ENCODE measurements at regions not wholly inside any gene's neighbourhood (a gene's known extent, or its start where the extent isn't known, plus 50 kb on each side); places are given as distances from the start of the nearest gene placed in this dataset.
"Not testable (repeated sequence)": the region's sequence is repeated elsewhere in the genome, so short reads cannot be mapped to it uniquely, and the experiment has no call there.

DNA sequence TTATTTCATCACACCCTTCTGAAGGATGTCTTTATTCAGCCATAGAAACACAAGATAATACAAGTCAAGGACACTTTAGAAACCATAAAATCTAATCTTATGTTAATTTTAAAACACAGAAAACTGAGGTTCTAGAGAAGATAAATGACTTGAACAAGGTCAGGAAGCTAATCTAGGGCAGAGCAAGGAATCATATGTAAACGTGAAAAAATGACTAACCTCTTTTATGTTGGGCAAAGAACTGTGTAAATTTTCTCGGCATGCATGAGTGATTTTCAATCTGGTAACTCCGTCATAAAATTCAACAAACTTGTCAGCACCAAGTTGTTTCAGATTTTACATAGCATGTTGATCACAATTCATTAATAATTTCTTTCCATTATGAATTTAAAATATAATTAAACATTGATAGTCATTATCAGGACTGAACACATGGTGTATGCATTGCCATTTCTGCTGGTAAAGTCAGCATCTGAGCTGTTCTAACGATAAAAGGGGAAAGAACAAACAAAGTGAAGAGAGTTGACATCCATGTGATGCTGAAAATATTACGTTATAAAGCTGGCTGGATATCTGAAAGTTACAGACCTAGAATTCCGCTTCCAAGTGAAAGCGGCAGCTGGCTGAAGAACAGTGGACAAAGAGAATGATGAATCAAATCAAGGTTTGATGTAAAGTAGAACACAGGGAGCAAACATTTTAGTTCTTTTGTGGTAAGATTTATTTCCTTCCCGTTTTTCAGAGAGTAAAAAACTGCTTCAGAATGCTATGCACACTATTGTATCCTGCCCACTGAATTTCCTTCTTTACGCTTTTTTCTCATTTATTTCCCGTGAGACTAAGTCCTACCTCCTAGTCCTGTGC, 1037.4 kb upstream of the TMPRSS15 start:
- no peak for DNase-seq

DNA sequence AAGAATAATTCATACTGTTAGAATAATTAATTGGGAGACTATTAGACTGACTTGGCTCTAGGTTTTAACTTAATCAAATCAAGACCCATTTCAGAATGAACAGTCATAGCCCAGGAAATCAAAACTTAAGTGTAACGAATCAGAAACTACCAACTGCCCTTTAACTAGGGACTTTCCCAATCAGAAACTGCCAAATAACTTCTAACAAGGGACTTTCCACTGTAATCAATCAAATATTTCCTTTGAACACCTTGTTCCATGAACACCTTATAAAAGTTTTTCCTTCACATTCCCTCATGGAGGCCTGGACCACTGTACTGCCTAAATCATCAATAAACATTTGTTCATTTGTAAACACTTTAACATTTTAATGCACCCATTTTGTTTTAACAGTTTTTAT, 1054.7 kb upstream of the TMPRSS15 start:
- DNase-seq = no peak

GRCh38 chr21:19461481-19462205, 1058.1 kb upstream of the TMPRSS15 start:
- no peak for DNase-seq

GRCh38 chr21:19463966-19464365, 1060.4 kb upstream of the TMPRSS15 start:
- no peak for DNase-seq

GRCh38 chr21:19468991-19469715, 1065.6 kb upstream of the TMPRSS15 start:
- DNase-seq = no peak

- no peak for DNase-seq
These were observed 1071.9 kb upstream of the TMPRSS15 start for GRCh38 chr21:19475525-19475924.

GRCh38 chr21:19489930-19490329, 1086.3 kb upstream of the TMPRSS15 start:
- DNase-seq = no peak

- no peak for DNase-seq
These were observed 1086.9 kb upstream of the TMPRSS15 start for GRCh38 chr21:19490481-19490880.

DNA sequence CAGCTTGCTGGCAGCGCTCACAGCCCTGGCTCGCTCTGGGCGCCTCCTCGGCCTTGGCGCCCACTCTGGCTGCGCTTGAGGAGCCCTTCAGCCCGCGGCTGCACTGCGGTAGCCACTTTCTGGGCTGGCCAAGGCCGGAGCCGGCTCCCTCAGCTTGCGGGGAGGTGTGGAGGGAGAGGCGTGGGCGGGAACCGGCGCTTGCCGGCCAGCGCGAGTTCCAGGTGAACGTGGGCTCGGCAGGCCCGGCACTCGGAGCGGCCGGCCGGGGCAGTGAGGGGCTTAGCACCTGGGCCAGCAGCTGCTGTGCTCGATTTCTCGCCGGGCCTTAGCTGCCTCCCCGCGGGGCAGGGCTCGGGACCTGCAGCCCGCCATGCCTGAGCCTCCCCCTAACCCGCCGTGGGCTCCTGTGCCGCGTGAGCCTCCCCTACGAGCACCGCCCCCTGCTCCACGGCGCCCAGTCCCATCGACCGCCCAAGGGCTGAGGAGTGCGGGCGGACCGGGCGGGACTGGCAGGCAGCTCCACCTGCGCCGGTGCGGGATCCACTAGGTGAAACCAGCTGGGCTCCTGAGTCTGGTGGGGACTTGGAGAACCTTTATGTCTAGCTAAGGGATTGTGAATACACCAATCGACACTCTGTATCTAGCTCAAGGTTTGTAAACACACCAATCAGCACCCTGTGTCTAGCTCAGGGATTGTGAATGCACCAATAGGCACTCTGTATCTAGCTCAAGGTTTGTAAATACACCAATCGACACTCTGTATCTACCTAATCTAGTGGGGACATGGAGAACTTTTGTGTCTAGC, 1090.1 kb upstream of the TMPRSS15 start:
- not testable (repeated sequence) for DNase-seq

GRCh38 chr21:19501115-19501514, 1097.5 kb upstream of the TMPRSS15 start:
- no peak for DNase-seq

DNA sequence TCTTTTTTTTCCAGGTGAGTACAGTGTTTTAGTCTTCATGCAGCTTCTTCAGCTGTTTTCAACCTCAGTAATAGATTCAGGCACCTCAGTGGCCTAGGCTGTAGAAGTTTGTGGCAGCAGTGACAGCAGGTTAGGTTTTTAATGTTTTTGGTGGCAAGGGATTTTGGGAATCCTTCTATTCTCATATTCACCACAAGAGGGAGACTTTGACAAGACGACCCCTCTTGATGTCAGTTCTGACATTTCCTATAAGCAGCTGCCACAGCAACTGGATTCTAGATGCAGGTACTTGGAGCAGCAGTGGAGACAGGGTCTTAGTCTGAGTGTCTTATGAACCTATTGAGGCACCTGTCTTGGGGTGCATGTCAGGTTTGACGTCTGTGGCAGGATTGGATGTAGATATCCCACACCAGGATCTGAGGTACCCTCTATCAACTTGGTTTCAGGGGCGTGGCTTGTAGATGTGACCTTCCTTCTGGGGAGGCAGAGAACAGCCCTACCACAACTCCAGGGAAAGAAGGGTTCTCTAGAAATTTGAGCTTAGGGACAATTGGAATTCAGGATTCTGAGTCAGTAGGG, 1104.2 kb upstream of the TMPRSS15 start:
- DNase-seq = no peak

GRCh38 chr21:19508442-19508841, 1104.9 kb upstream of the TMPRSS15 start:
- DNase-seq = no peak

DNA sequence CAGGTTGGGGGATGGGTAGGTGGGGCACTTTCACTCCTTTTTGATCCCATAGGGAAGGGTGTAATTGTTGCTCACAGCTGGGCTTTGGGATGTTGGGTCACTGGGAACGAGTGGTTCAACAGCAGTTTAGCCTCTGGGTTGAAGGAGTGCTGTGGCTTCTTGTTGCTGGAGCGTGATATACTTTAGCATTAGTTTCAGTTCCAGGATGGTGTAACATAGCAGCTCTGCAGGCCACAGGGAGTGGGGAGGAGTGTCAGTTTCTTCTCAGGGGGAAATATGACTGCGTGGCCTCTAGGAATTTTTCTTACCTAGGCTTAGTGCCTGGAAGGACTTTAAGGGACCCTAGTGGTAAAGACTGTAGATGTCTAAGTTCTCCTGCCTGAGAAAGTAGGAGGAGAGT, 1105.3 kb upstream of the TMPRSS15 start:
- DNase-seq = no peak

GRCh38 chr21:19510057-19510456, 1106.5 kb upstream of the TMPRSS15 start:
- DNase-seq = no peak

DNA sequence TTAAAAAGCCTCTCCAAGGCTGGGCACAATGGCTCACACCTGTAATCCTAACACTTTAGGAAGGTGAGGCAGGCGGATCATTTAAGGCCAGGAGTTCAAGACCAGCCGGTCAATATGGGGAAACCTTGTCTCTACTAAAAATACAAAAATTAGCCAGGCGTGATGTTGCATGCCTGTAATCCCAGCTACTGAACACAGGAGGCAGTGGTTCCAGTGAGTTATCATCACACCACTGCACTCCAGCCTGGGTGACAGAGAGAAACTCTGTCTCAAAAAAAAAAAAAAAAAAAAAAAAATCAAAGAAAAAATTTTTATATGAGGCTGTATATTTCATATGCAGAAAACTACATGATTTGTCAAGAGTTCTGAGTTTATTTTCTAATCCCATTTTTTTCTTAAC, 1107.1 kb upstream of the TMPRSS15 start:
- no peak for DNase-seq

GRCh38 chr21:19522381-19522780, 1118.8 kb upstream of the TMPRSS15 start:
- no peak for DNase-seq

DNA sequence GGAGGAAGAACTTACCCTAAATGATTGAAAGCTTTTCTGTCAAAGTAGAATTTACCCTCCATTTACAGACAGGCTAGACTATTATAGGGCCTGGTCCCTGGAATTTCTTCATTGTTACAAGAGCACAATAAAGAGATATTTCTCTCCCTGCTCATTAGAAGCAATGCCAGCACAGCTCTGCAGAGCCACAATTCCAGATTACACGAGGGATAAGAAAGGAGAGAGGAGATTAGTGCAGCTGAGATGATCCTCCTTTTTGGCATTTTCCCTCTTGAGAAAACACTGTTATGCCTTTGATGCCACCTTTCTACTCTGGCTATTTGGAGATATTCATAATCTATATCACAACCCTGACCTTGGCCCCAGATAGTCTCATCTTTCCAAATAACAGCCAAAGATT, 1119.5 kb upstream of the TMPRSS15 start:
- DNase-seq = no peak

DNA sequence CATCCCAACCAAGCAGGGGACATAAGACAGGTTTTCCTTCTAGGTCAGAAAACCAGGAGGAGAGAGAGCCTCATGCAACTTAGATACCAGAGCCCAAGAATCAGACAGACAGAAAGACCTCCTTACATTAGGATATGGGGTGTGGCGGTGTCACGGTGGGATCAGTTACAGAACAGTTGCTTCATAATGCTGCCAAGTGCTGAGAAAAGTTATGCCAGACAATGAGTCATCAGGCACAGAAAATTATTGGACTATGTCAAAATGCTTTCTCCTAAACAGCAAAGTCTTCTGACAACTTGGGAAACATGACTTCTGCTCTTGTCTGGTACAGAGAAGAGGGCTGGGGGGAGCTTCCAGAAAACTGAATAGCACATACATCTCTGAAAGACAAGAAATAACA, 1120.2 kb upstream of the TMPRSS15 start:
- no peak for DNase-seq

DNA sequence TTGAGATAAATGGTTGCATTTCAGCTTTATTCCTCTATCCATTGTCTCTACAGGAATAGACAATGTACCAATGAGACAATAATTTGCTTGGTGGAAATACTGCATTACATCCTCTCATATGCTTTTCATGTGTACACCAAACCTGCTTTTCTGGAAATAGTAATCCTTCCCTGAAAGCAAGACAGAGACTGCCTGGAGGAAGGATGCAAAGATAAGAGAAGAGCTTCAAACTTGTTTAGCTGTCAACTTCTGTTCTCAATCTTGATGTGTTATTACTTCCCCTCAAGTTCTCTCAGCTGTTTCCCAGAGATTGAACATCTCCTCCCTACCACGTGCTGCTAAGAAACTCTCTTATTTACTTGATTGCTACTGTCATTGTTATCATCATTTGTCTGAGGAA, 1125.4 kb upstream of the TMPRSS15 start:
- DNase-seq = no peak

GRCh38 chr21:19535356-19535755, 1131.8 kb upstream of the TMPRSS15 start:
- no peak for DNase-seq

GRCh38 chr21:19537116-19537515, 1133.5 kb upstream of the TMPRSS15 start:
- no peak for DNase-seq

DNA sequence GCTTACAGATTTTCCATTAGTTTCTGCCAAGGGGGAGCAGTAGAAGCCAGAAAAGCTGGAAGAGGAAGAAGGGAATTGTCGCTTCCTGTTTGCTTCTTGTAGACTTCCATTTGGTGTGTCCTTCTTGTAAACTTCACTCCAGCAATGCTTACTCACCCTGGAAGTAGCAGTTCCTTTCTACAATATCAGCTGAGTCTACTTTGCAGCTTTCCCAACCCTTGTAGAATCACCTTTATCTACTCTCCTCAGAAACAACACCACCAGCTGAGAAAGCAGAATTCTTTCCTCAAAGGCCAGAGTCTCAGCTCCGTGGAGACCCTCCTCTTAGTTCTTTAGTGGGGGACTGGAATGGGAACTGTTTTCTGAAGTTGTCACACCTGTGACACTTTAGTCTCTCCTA, 1136.7 kb upstream of the TMPRSS15 start:
- no peak for DNase-seq

All from activated CD8-positive, alpha-beta memory T cell treated with anti-CD3 and anti-CD28 coated beads for 24 hours (primary cell).